CD4-positive, alpha-beta memory T cell (primary cell): ENCODE measurements at regions not wholly inside any gene's neighbourhood (a gene's known extent, or its start where the extent isn't known, plus 50 kb on each side); places are given as distances from the start of the nearest gene placed in this dataset.

Experiments used
- CTCF ChIA-PET: fragments of 350-600 bp; sonication (Branson Sonifier 250); formaldehyde crosslinking; loops from one replicate; lab custom pipeline; 2021; ENCODE audit warnings: inconsistent platforms; ENCODE audit not compliant: partially characterized antibody; lab: Charles Lee
- POLR2A ChIA-PET: fragments of 350-600 bp; sonication (Branson Sonifier 250); formaldehyde crosslinking; loops from one replicate; lab custom pipeline; 2021; ENCODE audit not compliant: partially characterized antibody; lab: Charles Lee
- DNase-seq, 5 donors: peaks; one replicate each; pipeline versions ENCODE4 v3.0.0 to v3.0.0-alpha.2; 2020 to 2022; ENCODE audit warnings: mixed read lengths in 1 of 5
- H3K27ac ChIP-seq: one replicate; pipeline ENCODE4 v1.7.0; 2013; ENCODE audit warnings: low read depth, low read length
- H3K27me3 ChIP-seq: 2 replicates; pipeline ENCODE4 v1.7.0; 2013; ENCODE audit warnings: mild to moderate bottlenecking, low read length, moderate library complexity; ENCODE audit not compliant: insufficient read depth
- H3K36me3 ChIP-seq: 2 replicates; pipeline ENCODE4 v1.7.0; 2013; ENCODE audit warnings: mild to moderate bottlenecking, low read length, moderate library complexity; ENCODE audit not compliant: insufficient read depth
- H3K4me1 ChIP-seq: 2 replicates; pipeline ENCODE4 v1.7.0; 2013; ENCODE audit warnings: mild to moderate bottlenecking, low read length, moderate library complexity; ENCODE audit not compliant: insufficient read depth
- H3K4me3 ChIP-seq, 2 donors: one replicate each; pipeline ENCODE4 v1.7.0; 2013; ENCODE audit warnings: low read length in 2 of 2, mild to moderate bottlenecking in 1 of 2
- H3K9me3 ChIP-seq, 2 donors: one replicate each; pipeline ENCODE4 v1.7.0; 2013; ENCODE audit warnings: low read length in 2 of 2, control low read depth in 1 of 2; ENCODE audit not compliant: control insufficient read depth in 1 of 2
- H3K27ac Mint-ChIP-seq, 7 donors: one replicate each; pipeline ENCODE4 v1.8.0; 2020 to 2021; ENCODE audit warnings: mixed read lengths in 7 of 7, mild to moderate bottlenecking in 6 of 7, inconsistent platforms in 3 of 7, moderate library complexity in 3 of 7
- H3K27me3 Mint-ChIP-seq, 2 donors: one replicate each; pipeline ENCODE4 v1.8.0; 2020 to 2021; ENCODE audit warnings: mixed read lengths in 2 of 2
- H3K36me3 Mint-ChIP-seq, 2 donors: one replicate each; pipeline ENCODE4 v1.8.0; 2020 to 2021; ENCODE audit warnings: mixed read lengths in 2 of 2, inconsistent platforms in 1 of 2, mild to moderate bottlenecking in 1 of 2
- H3K4me1 Mint-ChIP-seq, 4 donors: one replicate each; pipeline ENCODE4 v1.8.0; 2020 to 2021; ENCODE audit warnings: mixed read lengths in 4 of 4, mild to moderate bottlenecking in 1 of 4
- H3K4me3 Mint-ChIP-seq, 8 donors: one replicate each; pipeline ENCODE4 v1.8.0; 2020 to 2021; ENCODE audit warnings: mixed read lengths in 8 of 8, mild to moderate bottlenecking in 7 of 8, moderate library complexity in 6 of 8, inconsistent platforms in 3 of 8
- H3K9me3 Mint-ChIP-seq, 8 donors: one replicate each; pipeline ENCODE4 v1.8.0; 2020 to 2021; ENCODE audit warnings: mixed read lengths in 8 of 8, mild to moderate bottlenecking in 5 of 8, inconsistent platforms in 3 of 8, moderate library complexity in 1 of 8
- intact Hi-C: fragments of 100-400 bp; cut with micrococcal nuclease; formaldehyde crosslinking; loops from one replicate; pipeline ENCODE4 v1.15.1; 2023

- Mint-ChIP-seq H3K4me3 (no peak overlapping the region), H3K36me3 (no peaks in the 10 kb centered on the region), H3K9me3 (peaks cover 0 to 2% (median 0%) of the 10 kb centered on the region in 8 donors), H3K27ac (peak overlapping the region in 1 of 7 donors; percentile 12), H3K27me3 (peaks cover 1 to 3% of the 10 kb centered on the region in 2 donors), H3K4me1 (no peaks in the 10 kb centered on the region)
- Histone ChIP-seq H3K36me3 (no peaks in the 10 kb centered on the region), H3K4me3 (no peak overlapping the region), H3K4me1 (no peaks in the 10 kb centered on the region), H3K27ac (no peak overlapping the region), H3K9me3 (no peaks in the 10 kb centered on the region), H3K27me3 (no peaks in the 10 kb centered on the region)
- intact Hi-C loops, result no loop called here
- ChIA-PET CTCF (no interaction called here), POLR2A (no interaction called here)
- no peak for DNase-seq
Observed at GRCh38 chr7:45457591-45457990, 116.6 kb upstream of the ADCY1 start.

GRCh38 chr7:45459476-45459875, 114.7 kb upstream of the ADCY1 start:
- H3K36me3 Mint-ChIP-seq, result no peaks in the 10 kb centered on the region
- H3K9me3 Mint-ChIP-seq, result peaks cover 0 to 12% (median under 1%) of the 10 kb centered on the region in 8 donors
- CTCF ChIA-PET, result no interaction called here
- no peaks in the 10 kb centered on the region for H3K4me1 Mint-ChIP-seq
- H3K36me3 ChIP-seq, result no peaks in the 10 kb centered on the region
- H3K27me3 Mint-ChIP-seq, result peaks cover 1% of the 10 kb centered on the region in 2 donors
- no peak overlapping the region for H3K27ac Mint-ChIP-seq
- H3K27me3 ChIP-seq, result no peaks in the 10 kb centered on the region
- intact Hi-C loops, result no loop called here
- no peak overlapping the region for H3K4me3 ChIP-seq
- no peak overlapping the region for H3K27ac ChIP-seq
- H3K4me1 ChIP-seq, result no peaks in the 10 kb centered on the region
- POLR2A ChIA-PET, result no interaction called here
- no peak for DNase-seq
- no peaks in the 10 kb centered on the region for H3K9me3 ChIP-seq
- no peak overlapping the region for H3K4me3 Mint-ChIP-seq

GRCh38 chr7:45460379-45460778, 113.8 kb upstream of the ADCY1 start:
- intact Hi-C loops, result no loop called here
- ChIA-PET POLR2A (no interaction called here), CTCF (no interaction called here)
- Mint-ChIP-seq H3K27me3 (peaks cover 1% of the 10 kb centered on the region in 2 donors), H3K9me3 (peaks cover 0 to 17% (median under 1%) of the 10 kb centered on the region in 8 donors), H3K27ac (no peak overlapping the region), H3K36me3 (no peaks in the 10 kb centered on the region), H3K4me3 (no peak overlapping the region), H3K4me1 (no peaks in the 10 kb centered on the region)
- no peaks in the 10 kb centered on the region for H3K4me1 ChIP-seq
- H3K27ac ChIP-seq, result no peak overlapping the region
- H3K4me3 ChIP-seq, result no peak overlapping the region
- H3K27me3 ChIP-seq, result no peaks in the 10 kb centered on the region
- H3K36me3 ChIP-seq, result no peaks in the 10 kb centered on the region
- no peaks in the 10 kb centered on the region for H3K9me3 ChIP-seq
- no peak for DNase-seq

- Histone ChIP-seq H3K4me1 (no peaks in the 10 kb centered on the region), H3K27me3 (no peaks in the 10 kb centered on the region), H3K36me3 (no peaks in the 10 kb centered on the region), H3K9me3 (no peaks in the 10 kb centered on the region), H3K4me3 (no peak overlapping the region), H3K27ac (no peak overlapping the region)
- Mint-ChIP-seq H3K4me1 (no peaks in the 10 kb centered on the region), H3K27ac (no peak overlapping the region), H3K9me3 (peaks cover 0 to 17% (median 2%) of the 10 kb centered on the region in 8 donors), H3K4me3 (no peak overlapping the region), H3K27me3 (peaks cover 1% of the 10 kb centered on the region in 2 donors), H3K36me3 (no peaks in the 10 kb centered on the region)
- no peak for DNase-seq
- ChIA-PET CTCF (no interaction called here), POLR2A (no interaction called here)
- intact Hi-C loops, result no loop called here
Observed at GRCh38 chr7:45461026-45461425, 113.1 kb upstream of the ADCY1 start.

- H3K4me3 Mint-ChIP-seq, result no peak overlapping the region
- H3K27ac ChIP-seq, result no peak overlapping the region
- H3K27ac Mint-ChIP-seq, result no peak overlapping the region
- no peaks in the 10 kb centered on the region for H3K4me1 ChIP-seq
- peaks cover 0 to 3% of the 10 kb centered on the region in 2 donors for H3K36me3 Mint-ChIP-seq
- POLR2A ChIA-PET, result no interaction called here
- no peaks in the 10 kb centered on the region for H3K9me3 ChIP-seq
- no peak overlapping the region for H3K4me3 ChIP-seq
- CTCF ChIA-PET, result no interaction called here
- no peaks in the 10 kb centered on the region for H3K27me3 ChIP-seq
- no peaks in the 10 kb centered on the region for H3K4me1 Mint-ChIP-seq
- no peaks in the 10 kb centered on the region for H3K36me3 ChIP-seq
- intact Hi-C loops, result no loop called here
- peaks cover 12 to 20% of the 10 kb centered on the region in 2 donors for H3K27me3 Mint-ChIP-seq
- peaks cover 0 to 11% (median 4%) of the 10 kb centered on the region in 8 donors for H3K9me3 Mint-ChIP-seq
- no peak for DNase-seq
Observed at GRCh38 chr7:45469103-45469502, 105.1 kb upstream of the ADCY1 start.

GRCh38 chr7:45470031-45470430, 104.1 kb upstream of the ADCY1 start:
- Mint-ChIP-seq H3K27me3 (peaks cover 12 to 20% of the 10 kb centered on the region in 2 donors), H3K36me3 (peaks cover 0 to 3% of the 10 kb centered on the region in 2 donors), H3K27ac (no peak overlapping the region), H3K9me3 (peaks cover 0 to 7% (median 4%) of the 10 kb centered on the region in 8 donors), H3K4me3 (no peak overlapping the region), H3K4me1 (no peaks in the 10 kb centered on the region)
- Histone ChIP-seq H3K4me3 (no peak overlapping the region), H3K9me3 (no peaks in the 10 kb centered on the region), H3K27ac (no peak overlapping the region), H3K27me3 (no peaks in the 10 kb centered on the region), H3K36me3 (no peaks in the 10 kb centered on the region), H3K4me1 (no peaks in the 10 kb centered on the region)
- POLR2A ChIA-PET, result no interaction called here
- CTCF ChIA-PET, result no interaction called here
- intact Hi-C loops, result no loop called here
- DNase-seq, result no peak

- H3K36me3 ChIP-seq, result no peaks in the 10 kb centered on the region
- Mint-ChIP-seq H3K9me3 (peaks cover 0 to 2% (median 0%) of the 10 kb centered on the region in 8 donors), H3K4me1 (peaks cover 0 to 2% (median under 1%) of the 10 kb centered on the region in 4 donors), H3K27ac (no peak overlapping the region), H3K4me3 (no peak overlapping the region), H3K36me3 (no peaks in the 10 kb centered on the region), H3K27me3 (peaks cover 6 to 8% of the 10 kb centered on the region in 2 donors)
- H3K27me3 ChIP-seq, result no peaks in the 10 kb centered on the region
- no peak for DNase-seq
- no peaks in the 10 kb centered on the region for H3K4me1 ChIP-seq
- H3K4me3 ChIP-seq, result no peak overlapping the region
- ChIA-PET POLR2A (no interaction called here), CTCF (no interaction called here)
- intact Hi-C loops, result no loop called here
- H3K9me3 ChIP-seq, result no peaks in the 10 kb centered on the region
- H3K27ac ChIP-seq, result no peak overlapping the region
Observed at GRCh38 chr7:45479781-45480180, 94.4 kb upstream of the ADCY1 start.

- DNase-seq, result no peak
- H3K27ac ChIP-seq, result no peak overlapping the region
- Mint-ChIP-seq H3K4me3 (no peak overlapping the region), H3K27me3 (peaks cover 0 to 8% of the 10 kb centered on the region in 2 donors), H3K27ac (no peak overlapping the region), H3K36me3 (no peaks in the 10 kb centered on the region), H3K9me3 (peaks cover 0 to 2% (median 0%) of the 10 kb centered on the region in 8 donors), H3K4me1 (no peaks in the 10 kb centered on the region)
- H3K36me3 ChIP-seq, result no peaks in the 10 kb centered on the region
- no peaks in the 10 kb centered on the region for H3K27me3 ChIP-seq
- no peak overlapping the region for H3K4me3 ChIP-seq
- POLR2A ChIA-PET, result no interaction called here
- no peaks in the 10 kb centered on the region for H3K4me1 ChIP-seq
- CTCF ChIA-PET, result no interaction called here
- intact Hi-C loops, result no loop called here
- no peaks in the 10 kb centered on the region for H3K9me3 ChIP-seq
Observed at GRCh38 chr7:45482451-45482850, 91.7 kb upstream of the ADCY1 start.
